ENCODE measurements at regions not wholly inside any gene's neighbourhood (a gene's known extent, or its start where the extent isn't known, plus 50 kb on each side); places are given as distances from the start of the nearest gene placed in this dataset.

DNA sequence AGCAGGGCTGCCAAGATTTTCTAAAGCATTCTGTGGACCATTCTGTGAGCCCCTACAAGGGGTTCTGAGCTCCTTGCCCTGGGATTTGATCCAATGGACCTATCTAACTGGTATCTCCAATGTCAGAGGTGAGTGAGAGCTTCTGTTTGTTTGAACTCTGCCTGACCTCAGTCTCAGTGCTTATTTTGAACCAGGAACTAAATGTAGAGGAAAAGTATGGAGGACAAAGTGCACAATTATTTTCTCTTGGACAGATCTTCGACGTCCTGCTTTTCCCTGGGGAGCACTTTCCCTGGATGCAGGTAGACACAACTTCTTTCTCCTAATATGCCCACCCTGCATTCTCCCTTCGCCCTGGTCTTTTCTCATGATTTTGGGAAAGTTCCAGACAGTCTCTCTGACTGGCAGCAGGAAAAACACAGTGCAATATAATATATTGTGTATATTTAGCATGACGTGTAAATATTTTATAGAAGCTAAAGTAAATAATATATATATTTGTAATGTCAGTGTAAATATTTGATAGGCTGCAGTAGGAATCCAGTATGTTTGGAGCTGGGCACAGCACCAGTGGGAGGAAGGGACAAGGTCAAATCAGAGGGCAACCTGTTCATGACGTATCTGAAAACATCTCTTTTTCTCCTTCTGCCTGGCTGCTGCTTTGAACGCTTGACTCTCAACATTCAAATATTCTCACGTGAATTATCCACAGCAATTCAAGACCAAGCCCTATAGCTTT, 184.0 kb upstream of the LYZL1 start:
- Histone ChIP-seq H3K4me3 (no peak overlapping the region), H3K27ac (no peak overlapping the region), H3K9me3 (no peaks in the 10 kb centered on the region), H3K4me1 (peaks cover 0 to 4% (median 0%) of the 10 kb centered on the region in 12 donors), H3K27me3 (no peaks in the 10 kb centered on the region), H3K36me3 (no peaks in the 10 kb centered on the region)
- WGBS, 4 donors = 58 to 71% (median 64%) methylated on average over 7 of the region's 7 CpGs
- intact Hi-C loops (cut with DNase I) = no loop called here
- DNase-seq (no peak), ATAC-seq (no peak)
- TF ChIP-seq POLR2A (IDR thresholded peaks at IDR 0.05) = no peak
- TF ChIP-seq, protein P1, sequence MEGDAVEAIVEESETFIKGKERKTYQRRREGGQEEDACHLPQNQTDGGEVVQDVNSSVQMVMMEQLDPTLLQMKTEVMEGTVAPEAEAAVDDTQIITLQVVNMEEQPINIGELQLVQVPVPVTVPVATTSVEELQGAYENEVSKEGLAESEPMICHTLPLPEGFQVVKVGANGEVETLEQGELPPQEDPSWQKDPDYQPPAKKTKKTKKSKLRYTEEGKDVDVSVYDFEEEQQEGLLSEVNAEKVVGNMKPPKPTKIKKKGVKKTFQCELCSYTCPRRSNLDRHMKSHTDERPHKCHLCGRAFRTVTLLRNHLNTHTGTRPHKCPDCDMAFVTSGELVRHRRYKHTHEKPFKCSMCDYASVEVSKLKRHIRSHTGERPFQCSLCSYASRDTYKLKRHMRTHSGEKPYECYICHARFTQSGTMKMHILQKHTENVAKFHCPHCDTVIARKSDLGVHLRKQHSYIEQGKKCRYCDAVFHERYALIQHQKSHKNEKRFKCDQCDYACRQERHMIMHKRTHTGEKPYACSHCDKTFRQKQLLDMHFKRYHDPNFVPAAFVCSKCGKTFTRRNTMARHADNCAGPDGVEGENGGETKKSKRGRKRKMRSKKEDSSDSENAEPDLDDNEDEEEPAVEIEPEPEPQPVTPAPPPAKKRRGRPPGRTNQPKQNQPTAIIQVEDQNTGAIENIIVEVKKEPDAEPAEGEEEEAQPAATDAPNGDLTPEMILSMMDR (IDR thresholded peaks at IDR 0.05) = no peak

GRCh38 chr10:29105516-29106215, 183.2 kb upstream of the LYZL1 start:
- no peaks in the 10 kb centered on the region for H3K9me3 ChIP-seq
- TF ChIP-seq, protein P1 (IDR thresholded peaks at IDR 0.05) = no peak
- no peak for TF ChIP-seq POLR2A (IDR thresholded peaks at IDR 0.05)
- intact Hi-C loops (cut with DNase I) = no loop called here
- ATAC-seq = no peak
- no peaks in the 10 kb centered on the region for H3K27me3 ChIP-seq
- no peak overlapping the region for H3K27ac ChIP-seq
- no peak overlapping the region for H3K4me3 ChIP-seq
- H3K36me3 ChIP-seq = no peaks in the 10 kb centered on the region
- H3K4me1 ChIP-seq = peaks cover 0 to 4% (median 0%) of the 10 kb centered on the region in 12 donors
- no peak for DNase-seq
- WGBS, 4 donors = 84 to 87% (median 85%) methylated on average over 4 of the region's 4 CpGs

GRCh38 chr10:29106287-29106686, 182.6 kb upstream of the LYZL1 start:
- 71 to 85% (median 79%) methylated on average over 4 of the region's 4 CpGs for WGBS, 4 donors
- DNase-seq = no peak
- Histone ChIP-seq H3K4me1 (peaks cover 0 to 4% (median 0%) of the 10 kb centered on the region in 12 donors), H3K9me3 (no peaks in the 10 kb centered on the region), H3K4me3 (no peak overlapping the region), H3K27ac (no peak overlapping the region), H3K27me3 (no peaks in the 10 kb centered on the region), H3K36me3 (no peaks in the 10 kb centered on the region)
- TF ChIP-seq, protein P1 (IDR thresholded peaks at IDR 0.05) = no peak
- ATAC-seq = no peak
- intact Hi-C loops (cut with DNase I) = no loop called here

- WGBS, 4 donors = 91 to 96% (median 92%) methylated on average over 2 of the region's 2 CpGs
- no peak overlapping the region for H3K27ac ChIP-seq
- H3K4me3 ChIP-seq = no peak overlapping the region
- intact Hi-C loops (cut with DNase I) = no loop called here
- ATAC-seq (no peak), DNase-seq (no peak)
- no peaks in the 10 kb centered on the region for H3K9me3 ChIP-seq
- H3K27me3 ChIP-seq = no peaks in the 10 kb centered on the region
- H3K36me3 ChIP-seq = no peaks in the 10 kb centered on the region
- peaks cover 0 to 4% (median 0%) of the 10 kb centered on the region in 12 donors for H3K4me1 ChIP-seq
- TF ChIP-seq, protein P1 (IDR thresholded peaks at IDR 0.05) = no peak
- no peak for TF ChIP-seq POLR2A (IDR thresholded peaks at IDR 0.05)
These were observed 180.9 kb upstream of the LYZL1 start for GRCh38 chr10:29107866-29108498.

Data from heart left ventricle (tissue), 16 donors.